Omental fat pad (tissue), 3 donors: ENCODE measurements at regions not wholly inside any gene's neighbourhood (a gene's known extent, or its start where the extent isn't known, plus 50 kb on each side); places are given as distances from the start of the nearest gene placed in this dataset.

Experiments used
- ATAC-seq: fragments of 150-250 bp; one replicate; pipeline ENCODE4 v1.9.1; 2016; ENCODE audit warnings: mild to moderate bottlenecking, moderate library complexity; ENCODE audit not compliant: low FRiP score
- DNase-seq: peaks from one replicate; pipeline ENCODE4 v3.0.0-alpha.2; 2019; ENCODE audit warnings: low spot score
- CTCF ChIP-seq, 3 donors: fragments of 450-650 bp; IDR thresholded peaks; one replicate each; pipeline ENCODE4 v1.5.1; 2016 to 2017; ENCODE audit warnings: antibody characterized with exemption in 3 of 3, mild to moderate bottlenecking in 3 of 3, moderate library complexity in 2 of 3

DNA sequence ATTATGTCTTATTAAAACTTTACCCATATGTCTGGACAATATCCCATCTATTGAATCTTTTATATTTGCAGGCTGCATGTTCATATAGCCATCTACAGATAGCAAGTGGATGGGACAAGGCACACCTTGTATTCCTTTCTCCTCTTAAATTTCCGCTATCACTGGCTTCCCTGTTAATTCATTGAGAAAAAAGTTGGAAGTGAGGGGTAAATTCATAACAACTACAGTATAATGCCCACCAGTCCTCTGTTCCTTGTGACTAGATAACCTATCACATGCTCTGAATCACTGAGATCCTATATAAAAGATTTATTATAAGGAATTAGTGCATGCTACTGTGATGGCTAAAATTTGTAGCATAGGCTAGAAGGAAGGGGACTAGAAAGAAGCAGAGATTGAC lies 1005.8 kb upstream of the ATXN8OS start:
- no peak for ATAC-seq
- no peak for TF ChIP-seq CTCF (IDR thresholded peaks at IDR 0.05)
- no peak for DNase-seq

GRCh38 chr13:69094485-69094884 lies 1013.1 kb upstream of the ATXN8OS start:
- no peak for DNase-seq
- no peak for TF ChIP-seq CTCF (IDR thresholded peaks at IDR 0.05)
- ATAC-seq, result no peak

DNA sequence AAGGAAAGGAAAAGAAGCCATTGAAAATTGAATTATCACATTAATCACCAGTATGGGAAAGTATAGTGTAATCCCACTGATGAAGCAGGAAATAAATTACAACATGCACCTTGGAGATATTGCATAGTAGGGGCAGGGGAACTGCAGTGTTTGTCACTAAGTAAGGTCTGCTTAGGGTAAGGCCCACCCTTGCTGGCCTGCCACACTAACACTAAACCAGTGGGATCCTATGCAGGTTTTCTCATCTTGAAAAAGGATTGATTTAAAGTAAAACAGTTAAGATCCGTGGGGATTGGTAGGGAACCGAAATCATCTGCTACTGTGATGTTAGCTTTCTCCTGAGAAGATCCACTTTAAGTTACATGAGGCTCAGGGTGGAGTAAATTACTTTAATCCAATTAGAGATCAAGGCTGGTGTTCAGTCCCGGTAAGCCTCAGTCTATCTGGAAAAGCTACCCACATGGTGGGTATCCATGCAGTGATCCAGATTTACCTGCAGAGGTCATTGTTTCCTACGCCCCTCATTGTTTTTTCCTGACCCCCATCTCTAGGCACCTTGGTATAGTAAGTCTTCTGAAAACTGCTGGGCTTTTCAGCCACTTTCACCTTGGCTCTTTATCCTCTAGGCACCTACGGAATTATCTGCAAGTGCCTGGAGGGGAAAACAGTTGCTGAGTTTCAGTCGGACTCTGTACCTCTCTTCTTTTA lies 1014.9 kb upstream of the ATXN8OS start:
- ATAC-seq, result no peak
- no peak for DNase-seq

GRCh38 chr13:69077267-69077666 lies 1030.4 kb upstream of the ATXN8OS start:
- ATAC-seq (no peak), DNase-seq (no peak)
- no peak for TF ChIP-seq CTCF (IDR thresholded peaks at IDR 0.05)

More for the DNA sequence above, 1014.9 kb upstream of the ATXN8OS start:
- TF ChIP-seq CTCF (IDR thresholded peaks at IDR 0.05), result no peak

- TF ChIP-seq CTCF (IDR thresholded peaks at IDR 0.05), result no peak
These were observed 1038.0 kb upstream of the ATXN8OS start for GRCh38 chr13:69069554-69070133.

DNA sequence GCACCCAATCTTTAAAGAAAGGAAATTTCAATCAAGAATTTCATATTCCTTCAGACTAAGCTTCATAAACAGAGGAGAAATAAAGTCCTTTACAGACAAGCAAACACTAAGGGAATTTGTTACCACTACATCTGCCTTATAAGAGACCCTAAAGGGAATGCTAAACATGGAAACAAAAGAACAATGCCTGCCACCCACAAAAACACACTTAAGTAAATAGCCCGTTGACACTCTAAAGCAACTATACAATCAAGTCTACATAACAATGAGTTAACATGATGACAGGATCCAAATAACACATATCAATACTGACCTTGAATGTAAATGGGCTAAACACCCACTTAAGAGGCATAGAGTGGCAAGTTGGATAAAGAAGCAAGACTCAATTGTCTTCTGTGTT lies 1056.9 kb upstream of the ATXN8OS start:
- ATAC-seq, result no peak
- TF ChIP-seq CTCF (IDR thresholded peaks at IDR 0.05), result no peak

More at GRCh38 chr13:69069554-69070133, 1038.0 kb upstream of the ATXN8OS start:
- no peak for ATAC-seq
- no peak for DNase-seq

DNA sequence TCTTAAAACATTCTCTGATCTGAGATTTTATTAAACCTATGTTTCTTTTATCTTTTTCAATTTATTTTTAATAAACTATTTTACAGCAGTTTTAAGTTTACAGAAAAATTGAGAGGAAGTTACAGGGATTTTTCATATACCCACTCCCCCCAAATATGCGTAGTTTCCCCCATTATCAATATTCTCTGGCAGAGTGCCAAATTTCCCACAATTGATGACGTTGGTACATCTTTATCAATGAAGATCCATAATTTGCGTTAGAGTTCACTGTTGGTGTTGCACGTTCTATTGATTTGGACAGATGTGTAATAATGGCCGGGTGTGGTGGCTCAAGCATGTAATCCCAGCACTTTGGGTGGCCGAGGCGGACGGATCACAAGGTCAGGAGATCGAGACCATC lies 1063.0 kb upstream of the ATXN8OS start:
- no peak for ATAC-seq
- no peak for DNase-seq
- no peak for TF ChIP-seq CTCF (IDR thresholded peaks at IDR 0.05)

More for the DNA sequence above, 1056.9 kb upstream of the ATXN8OS start:
- no peak for DNase-seq
